ENCODE measurements at regions not wholly inside any gene's neighbourhood (a gene's known extent, or its start where the extent isn't known, plus 50 kb on each side); places are given as distances from the start of the nearest gene placed in this dataset.

GRCh38 chr19:33950091-33950750 lies 153.6 kb downstream of the KCTD15 start:
- TF ChIP-seq CTCF (conservative IDR thresholded peaks at IDR 0.05; ENCODE audit: low read length) (no peak), EZH2phosphoT487 (IDR thresholded peaks at IDR 0.05; ENCODE audit: borderline replicate concordance, low read depth, low read length) (no peak)
- ChIA-PET POLR2A (no interaction called here), CTCF (ENCODE audit: unreplicated experiment) (no interaction called here)
- BruUV-seq (replicated peaks), result no TSS peak
- intact Hi-C loops (cut with micrococcal nuclease; ENCODE audit: unreplicated experiment), result no loop called here
- Histone ChIP-seq H3K4me1 (ENCODE audit: insufficient read depth, low read length, poor library complexity, severe bottlenecking) (no peaks in the 10 kb centered on the region), H3K36me3 (ENCODE audit: insufficient read depth, low read length) (no peaks in the 10 kb centered on the region), H2AFZ (ENCODE audit: low read length) (no peak overlapping the region), H3K9me3 (ENCODE audit: low read length) (no peaks in the 10 kb centered on the region), H3K9me2 (ENCODE audit: insufficient read depth, low read length) (no peaks in the 10 kb centered on the region), H3K4me2 (ENCODE audit: low read length) (no peak overlapping the region), H4K20me1 (ENCODE audit: insufficient read depth, low read length) (no peaks in the 10 kb centered on the region), H3K27ac (ENCODE audit: low read depth, low read length, poor library complexity, severe bottlenecking) (no peak overlapping the region), H3K79me2 (ENCODE audit: insufficient read depth, low read depth, low read length) (no peaks in the 10 kb centered on the region), H3K4me3 (ENCODE audit: low read depth, low read length, poor library complexity, severe bottlenecking) (no peak overlapping the region)
- DNase-seq (ENCODE audit: low spot score), result no peak

- Histone ChIP-seq H3K9me3 (ENCODE audit: low read length) (no peaks in the 10 kb centered on the region), H3K36me3 (ENCODE audit: insufficient read depth, low read length) (no peaks in the 10 kb centered on the region), H3K9me2 (ENCODE audit: insufficient read depth, low read length) (no peaks in the 10 kb centered on the region), H2AFZ (ENCODE audit: low read length) (no peak overlapping the region), H3K27ac (ENCODE audit: low read depth, low read length, poor library complexity, severe bottlenecking) (no peak overlapping the region), H4K20me1 (ENCODE audit: insufficient read depth, low read length) (no peaks in the 10 kb centered on the region), H3K4me2 (ENCODE audit: low read length) (no peak overlapping the region), H3K79me2 (ENCODE audit: insufficient read depth, low read depth, low read length) (no peaks in the 10 kb centered on the region), H3K4me1 (ENCODE audit: insufficient read depth, low read length, poor library complexity, severe bottlenecking) (no peaks in the 10 kb centered on the region), H3K4me3 (ENCODE audit: low read depth, low read length, poor library complexity, severe bottlenecking) (no peak overlapping the region)
- no peak for TF ChIP-seq EZH2phosphoT487 (IDR thresholded peaks at IDR 0.05; ENCODE audit: borderline replicate concordance, low read depth, low read length)
- TF ChIP-seq CTCF (conservative IDR thresholded peaks at IDR 0.05; ENCODE audit: low read length), result no peak
- no peak for DNase-seq (ENCODE audit: low spot score)
- CTCF ChIA-PET (ENCODE audit: unreplicated experiment), result no interaction called here
- intact Hi-C loops (cut with micrococcal nuclease; ENCODE audit: unreplicated experiment), result no loop called here
- POLR2A ChIA-PET, result interaction anchor here (0.7 kb wide), 1 partner anchor 280 kb away, joined by 3 read pairs; no protein-coding TSS in a partner anchor
- BruUV-seq (replicated peaks), result no TSS peak
Observed at GRCh38 chr19:33953023-33953422, 156.4 kb downstream of the KCTD15 start.

- Histone ChIP-seq H2AFZ (ENCODE audit: low read length) (no peak overlapping the region), H3K27ac (ENCODE audit: low read depth, low read length, poor library complexity, severe bottlenecking) (no peak overlapping the region), H3K4me2 (ENCODE audit: low read length) (no peak overlapping the region), H3K9me3 (ENCODE audit: low read length) (no peaks in the 10 kb centered on the region), H4K20me1 (ENCODE audit: insufficient read depth, low read length) (no peaks in the 10 kb centered on the region), H3K79me2 (ENCODE audit: insufficient read depth, low read depth, low read length) (no peaks in the 10 kb centered on the region), H3K9me2 (ENCODE audit: insufficient read depth, low read length) (no peaks in the 10 kb centered on the region), H3K4me1 (ENCODE audit: insufficient read depth, low read length, poor library complexity, severe bottlenecking) (no peaks in the 10 kb centered on the region), H3K4me3 (ENCODE audit: low read depth, low read length, poor library complexity, severe bottlenecking) (no peak overlapping the region), H3K36me3 (ENCODE audit: insufficient read depth, low read length) (no peaks in the 10 kb centered on the region)
- DNase-seq (ENCODE audit: low spot score), result no peak
- intact Hi-C loops (cut with micrococcal nuclease; ENCODE audit: unreplicated experiment), result no loop called here
- no peak for TF ChIP-seq EZH2phosphoT487 (IDR thresholded peaks at IDR 0.05; ENCODE audit: borderline replicate concordance, low read depth, low read length)
- no peak for TF ChIP-seq CTCF (conservative IDR thresholded peaks at IDR 0.05; ENCODE audit: low read length)
- CTCF ChIA-PET (ENCODE audit: unreplicated experiment), result no interaction called here
- BruUV-seq (replicated peaks), result no TSS peak
- POLR2A ChIA-PET, result no interaction called here
Observed at GRCh38 chr19:33953592-33953991, 156.9 kb downstream of the KCTD15 start.

All from OCI-LY7 (cell line).